Peyer's patch (tissue), 4 donors: ENCODE measurements at regions not wholly inside any gene's neighbourhood (a gene's known extent, or its start where the extent isn't known, plus 50 kb on each side); places are given as distances from the start of the nearest gene placed in this dataset.

Experiments used
- POLR2A ChIP-seq, 2 donors: fragments of 450-650 bp; IDR thresholded peaks; one replicate each; pipeline ENCODE4 v1.5.1; 2017; ENCODE audit warnings: antibody characterized with exemption in 2 of 2, mild to moderate bottlenecking in 2 of 2, moderate library complexity in 2 of 2
- TF ChIP-seq, protein P1 (sequence below), 6 experiments: fragments of 450-650 bp in 4 of 6; fragments of 200-600 bp in 2 of 6; sonication (generic) in 1 of 6; IDR thresholded peaks; one replicate each; pipeline ENCODE4 v1.5.1; 2017 to 2019; ENCODE audit warnings: antibody characterized with exemption in 6 of 6, mild to moderate bottlenecking in 3 of 6, moderate library complexity in 1 of 6

DNA sequence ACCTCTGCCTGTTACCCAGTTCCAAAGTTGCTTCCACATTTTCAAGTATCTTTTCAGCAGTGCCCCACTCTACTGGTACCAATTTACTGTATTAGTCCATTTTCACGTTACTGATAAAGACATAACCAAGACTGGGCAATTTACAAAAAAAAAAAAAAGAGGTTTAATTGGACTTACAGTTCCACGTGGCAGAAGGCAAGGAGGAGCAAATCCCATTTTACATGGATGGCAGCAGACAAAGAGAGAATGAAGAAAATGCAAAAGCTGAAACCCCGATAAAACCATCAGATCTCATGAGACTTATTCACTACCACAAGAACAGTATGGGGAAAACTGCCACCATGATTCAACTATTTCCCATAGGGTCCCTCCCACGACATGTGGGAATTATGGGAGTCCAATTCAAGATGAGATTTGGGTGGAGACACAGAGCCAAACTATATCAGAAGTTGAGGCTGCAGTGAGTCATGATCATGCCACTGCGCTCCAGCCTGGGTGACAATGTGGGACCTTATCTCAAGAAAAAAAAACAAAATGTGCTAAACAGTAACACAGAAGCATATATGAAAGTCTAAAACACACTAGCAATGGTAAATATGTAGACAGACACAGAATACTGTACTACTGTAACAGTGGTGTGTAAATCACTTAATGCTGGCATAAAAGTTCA lies 190.3 kb upstream of the ZC3H12C start:
- TF ChIP-seq, protein P1, sequence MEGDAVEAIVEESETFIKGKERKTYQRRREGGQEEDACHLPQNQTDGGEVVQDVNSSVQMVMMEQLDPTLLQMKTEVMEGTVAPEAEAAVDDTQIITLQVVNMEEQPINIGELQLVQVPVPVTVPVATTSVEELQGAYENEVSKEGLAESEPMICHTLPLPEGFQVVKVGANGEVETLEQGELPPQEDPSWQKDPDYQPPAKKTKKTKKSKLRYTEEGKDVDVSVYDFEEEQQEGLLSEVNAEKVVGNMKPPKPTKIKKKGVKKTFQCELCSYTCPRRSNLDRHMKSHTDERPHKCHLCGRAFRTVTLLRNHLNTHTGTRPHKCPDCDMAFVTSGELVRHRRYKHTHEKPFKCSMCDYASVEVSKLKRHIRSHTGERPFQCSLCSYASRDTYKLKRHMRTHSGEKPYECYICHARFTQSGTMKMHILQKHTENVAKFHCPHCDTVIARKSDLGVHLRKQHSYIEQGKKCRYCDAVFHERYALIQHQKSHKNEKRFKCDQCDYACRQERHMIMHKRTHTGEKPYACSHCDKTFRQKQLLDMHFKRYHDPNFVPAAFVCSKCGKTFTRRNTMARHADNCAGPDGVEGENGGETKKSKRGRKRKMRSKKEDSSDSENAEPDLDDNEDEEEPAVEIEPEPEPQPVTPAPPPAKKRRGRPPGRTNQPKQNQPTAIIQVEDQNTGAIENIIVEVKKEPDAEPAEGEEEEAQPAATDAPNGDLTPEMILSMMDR (IDR thresholded peaks at IDR 0.05), result no peak
- no peak for TF ChIP-seq POLR2A (IDR thresholded peaks at IDR 0.05)
